Type B pancreatic cell (in vitro differentiated cells): ENCODE measurements at regions not wholly inside any gene's neighbourhood (a gene's known extent, or its start where the extent isn't known, plus 50 kb on each side); places are given as distances from the start of the nearest gene placed in this dataset.

Experiments
- DNase-seq: peaks from one replicate; pipeline ENCODE4 v3.0.0; 2021; ENCODE audit warnings: mixed read lengths; ENCODE audit not compliant: unreplicated experiment; ENCODE audit errors: extremely low spot score
- H3K27ac Mint-ChIP-seq: 2 replicates; pipeline ENCODE4 v1.8.0; 2021; ENCODE audit warnings: mild to moderate bottlenecking, mixed read lengths
- H3K27me3 Mint-ChIP-seq: 2 replicates; pipeline ENCODE4 v1.8.0; 2021; ENCODE audit warnings: mixed read lengths
- H3K36me3 Mint-ChIP-seq: 2 replicates; pipeline ENCODE4 v1.8.0; 2021; ENCODE audit warnings: mixed read lengths
- H3K4me1 Mint-ChIP-seq: one replicate; pipeline ENCODE4 v1.8.0; 2021; ENCODE audit warnings: mixed read lengths; ENCODE audit not compliant: unreplicated experiment
- H3K4me3 Mint-ChIP-seq: 2 replicates; pipeline ENCODE4 v1.8.0; 2021; ENCODE audit warnings: mild to moderate bottlenecking, mixed read lengths
- H3K9me3 Mint-ChIP-seq: 2 replicates; pipeline ENCODE4 v1.8.0; 2021; ENCODE audit warnings: mixed read lengths
- CTCF ChIP-seq: fragments of 200-600 bp; sonication (generic); conservative IDR thresholded peaks from 2 replicates; pipeline ENCODE4 v1.5.0; 2021; ENCODE audit warnings: antibody characterized with exemption, mild to moderate bottlenecking

GRCh38 chr2:223668302-223668998 lies 66.3 kb upstream of the SCG2 start:
- H3K4me1 Mint-ChIP-seq, result no peaks in the 10 kb centered on the region
- peaks cover 12% of the 10 kb centered on the region for H3K27me3 Mint-ChIP-seq
- no peak for TF ChIP-seq CTCF
- H3K4me3 Mint-ChIP-seq, result no peak overlapping the region
- no peak for DNase-seq
- H3K27ac Mint-ChIP-seq, result no peak overlapping the region
- no peaks in the 10 kb centered on the region for H3K9me3 Mint-ChIP-seq
- H3K36me3 Mint-ChIP-seq, result no peaks in the 10 kb centered on the region

DNA sequence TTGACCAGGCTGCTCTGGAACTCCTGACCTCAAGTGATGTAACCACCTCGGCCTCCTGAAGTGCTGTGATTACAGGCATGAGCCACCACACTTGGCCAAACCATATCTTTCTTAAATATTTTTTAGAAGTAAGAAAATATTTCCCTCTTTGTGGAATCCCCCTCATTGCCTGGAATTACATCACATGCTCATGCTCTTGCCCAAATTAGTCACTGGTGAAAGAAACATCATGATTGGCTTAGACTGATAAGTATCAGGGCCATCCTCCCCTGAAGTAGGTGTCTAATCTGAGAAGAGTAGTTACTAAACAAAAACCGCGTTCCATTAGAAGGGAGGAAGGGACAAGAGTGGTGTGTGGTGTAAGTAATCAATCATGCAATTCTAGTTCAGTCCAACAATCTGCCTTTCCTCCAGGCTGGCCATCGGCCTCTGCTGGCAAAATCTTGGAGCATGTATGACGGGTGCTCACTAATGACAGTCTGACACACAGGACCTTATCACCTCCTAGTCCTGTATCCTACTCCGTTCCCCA lies 52.3 kb upstream of the SCG2 start:
- TF ChIP-seq CTCF, result no peak
- Mint-ChIP-seq H3K27me3 (peaks cover 28% of the 10 kb centered on the region), H3K9me3 (peaks cover 8% of the 10 kb centered on the region), H3K36me3 (no peaks in the 10 kb centered on the region), H3K4me1 (peaks cover 5% of the 10 kb centered on the region), H3K4me3 (no peak overlapping the region), H3K27ac (peak overlapping the region; percentile 4)
- DNase-seq, result no peak

GRCh38 chr2:223652902-223653301 lies 50.7 kb upstream of the SCG2 start:
- Mint-ChIP-seq H3K4me3 (no peak overlapping the region), H3K27me3 (peaks cover 34% of the 10 kb centered on the region), H3K27ac (no peak overlapping the region), H3K36me3 (no peaks in the 10 kb centered on the region), H3K9me3 (peaks cover 8% of the 10 kb centered on the region), H3K4me1 (peaks cover 5% of the 10 kb centered on the region)
- DNase-seq, result no peak
- no peak for TF ChIP-seq CTCF

DNA sequence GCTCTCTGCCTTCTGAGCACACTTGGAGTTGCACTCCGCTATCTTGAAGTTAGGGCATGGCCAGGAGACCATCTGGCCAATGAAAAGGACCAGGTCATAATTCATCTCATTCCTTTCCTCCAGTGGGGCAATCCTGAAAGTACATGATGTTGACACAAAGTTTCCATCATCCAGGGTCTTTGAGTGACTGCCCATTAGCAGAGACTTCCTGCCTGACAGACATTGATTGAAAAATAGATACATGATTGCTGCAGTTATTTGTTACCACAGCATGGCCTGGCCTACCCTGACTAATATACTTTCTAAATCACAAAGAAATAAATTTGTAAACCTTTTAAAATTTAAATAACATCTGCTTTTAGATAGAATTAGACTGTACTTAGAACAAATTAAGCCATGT lies 50.0 kb upstream of the SCG2 start:
- Mint-ChIP-seq H3K36me3 (no peaks in the 10 kb centered on the region), H3K4me1 (peaks cover 5% of the 10 kb centered on the region), H3K4me3 (no peak overlapping the region), H3K27me3 (peaks cover 39% of the 10 kb centered on the region), H3K27ac (no peak overlapping the region), H3K9me3 (peaks cover 8% of the 10 kb centered on the region)
- no peak for DNase-seq
- no peak for TF ChIP-seq CTCF
